Testis (tissue), 2 donors: ENCODE measurements at regions not wholly inside any gene's neighbourhood (a gene's known extent, or its start where the extent isn't known, plus 50 kb on each side); places are given as distances from the start of the nearest gene placed in this dataset.

Experiments
- DNase-seq: peaks from one replicate; pipeline ENCODE4 v3.0.0-alpha.2; 2019
- H3K27ac ChIP-seq, 2 donors: fragments of 200-600 bp; sonication (generic); one replicate each; pipeline ENCODE4 v1.5.1; 2019
- H3K27me3 ChIP-seq: fragments of 200-600 bp; sonication (generic); one replicate; pipeline ENCODE4 v1.5.1; 2019
- H3K36me3 ChIP-seq: fragments of 200-600 bp; sonication (generic); one replicate; pipeline ENCODE4 v1.5.1; 2017; ENCODE audit warnings: low read depth; ENCODE audit errors: missing control alignments
- H3K4me1 ChIP-seq: fragments of 200-600 bp; sonication (generic); one replicate; pipeline ENCODE4 v1.5.1; 2019
- H3K4me3 ChIP-seq, 2 donors: fragments of 200-600 bp; sonication (generic); one replicate each; pipeline ENCODE4 v1.5.1; 2017 to 2019
- H3K9me3 ChIP-seq: fragments of 200-600 bp; sonication (generic); one replicate; pipeline ENCODE4 v1.5.1; 2017
- POLR2A ChIP-seq: fragments of 450-650 bp; IDR thresholded peaks from one replicate; pipeline ENCODE4 v1.6.1; 2017; ENCODE audit warnings: antibody characterized with exemption, mild to moderate bottlenecking, moderate library complexity
- WGBS, 2 donors: methylation state at CpG; one replicate each; pipeline ENCODE4 v1.1.5; 2018; 5-methylcytosine and 5-hydroxymethylcytosine counted together
- intact Hi-C: fragments of 100-400 bp; cut with DNase I; formaldehyde crosslinking; loops from one replicate; pipeline ENCODE4 v1.15.1; 2023; ENCODE audit warnings: low total_unique reads
- TF ChIP-seq, protein P1 (sequence below), 3 experiments: fragments of 450-650 bp in 2 of 3; fragments of 200-600 bp in 1 of 3; sonication (generic) in 1 of 3; IDR thresholded peaks; one replicate each; pipeline ENCODE4 v1.5.1; 2016 to 2019; ENCODE audit warnings: antibody characterized with exemption in 3 of 3, mild to moderate bottlenecking in 2 of 3, moderate library complexity in 1 of 3

DNA sequence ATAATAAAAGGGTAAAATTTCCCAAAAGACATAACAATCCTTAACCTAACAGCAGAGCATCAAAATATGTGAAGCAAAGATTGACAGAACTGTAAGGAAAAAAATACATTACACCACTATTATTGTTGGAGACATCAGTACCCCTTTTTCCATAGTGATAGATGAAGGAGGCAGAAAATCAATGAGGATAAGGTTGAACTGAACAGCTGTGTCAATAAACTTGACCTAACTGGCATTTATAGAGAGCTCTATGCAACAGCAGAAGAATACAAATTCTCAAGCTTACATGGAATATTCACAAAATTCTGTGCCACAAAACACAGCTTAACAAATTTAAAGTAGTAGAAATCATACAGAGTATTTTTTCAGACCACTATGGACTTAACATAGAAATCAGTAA is 195.0 kb upstream of the ELAC2 start:
- intact Hi-C loops = no loop called here
- no peak overlapping the region for H3K4me3 ChIP-seq

DNA sequence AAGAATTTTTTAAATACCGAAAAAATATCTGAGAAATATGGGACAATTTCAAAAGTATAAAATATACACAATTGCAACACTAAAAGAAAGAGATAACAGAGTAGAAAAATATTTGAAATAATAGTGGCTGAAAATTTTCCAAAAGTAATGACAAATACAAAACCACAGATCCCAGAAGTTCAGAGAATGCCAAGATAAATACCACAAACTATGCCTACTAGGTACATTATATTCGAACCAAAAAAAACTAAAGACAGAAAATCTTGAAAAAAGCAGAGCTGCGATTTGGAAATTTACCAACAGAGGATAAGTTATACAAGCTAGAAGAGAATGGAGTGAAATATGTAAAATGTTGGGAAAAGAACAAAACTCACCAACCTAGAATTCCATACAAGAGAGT is 191.3 kb upstream of the ELAC2 start:
- 78 to 89% methylated on average over 3 of the region's 3 CpGs for WGBS, 2 donors
- Histone ChIP-seq H3K27ac (no peak overlapping the region), H3K27me3 (no peaks in the 10 kb centered on the region), H3K4me1 (no peaks in the 10 kb centered on the region), H3K9me3 (no peaks in the 10 kb centered on the region), H3K4me3 (no peak overlapping the region), H3K36me3 (no peaks in the 10 kb centered on the region)
- DNase-seq = no peak
- intact Hi-C loops = no loop called here
- TF ChIP-seq POLR2A = no peak
- TF ChIP-seq, protein P1, sequence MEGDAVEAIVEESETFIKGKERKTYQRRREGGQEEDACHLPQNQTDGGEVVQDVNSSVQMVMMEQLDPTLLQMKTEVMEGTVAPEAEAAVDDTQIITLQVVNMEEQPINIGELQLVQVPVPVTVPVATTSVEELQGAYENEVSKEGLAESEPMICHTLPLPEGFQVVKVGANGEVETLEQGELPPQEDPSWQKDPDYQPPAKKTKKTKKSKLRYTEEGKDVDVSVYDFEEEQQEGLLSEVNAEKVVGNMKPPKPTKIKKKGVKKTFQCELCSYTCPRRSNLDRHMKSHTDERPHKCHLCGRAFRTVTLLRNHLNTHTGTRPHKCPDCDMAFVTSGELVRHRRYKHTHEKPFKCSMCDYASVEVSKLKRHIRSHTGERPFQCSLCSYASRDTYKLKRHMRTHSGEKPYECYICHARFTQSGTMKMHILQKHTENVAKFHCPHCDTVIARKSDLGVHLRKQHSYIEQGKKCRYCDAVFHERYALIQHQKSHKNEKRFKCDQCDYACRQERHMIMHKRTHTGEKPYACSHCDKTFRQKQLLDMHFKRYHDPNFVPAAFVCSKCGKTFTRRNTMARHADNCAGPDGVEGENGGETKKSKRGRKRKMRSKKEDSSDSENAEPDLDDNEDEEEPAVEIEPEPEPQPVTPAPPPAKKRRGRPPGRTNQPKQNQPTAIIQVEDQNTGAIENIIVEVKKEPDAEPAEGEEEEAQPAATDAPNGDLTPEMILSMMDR (IDR thresholded peaks at IDR 0.05) = no peak

More for the DNA sequence above, 195.0 kb upstream of the ELAC2 start:
- Histone ChIP-seq H3K36me3 (no peaks in the 10 kb centered on the region), H3K27ac (no peak overlapping the region), H3K4me1 (no peaks in the 10 kb centered on the region), H3K9me3 (no peaks in the 10 kb centered on the region), H3K27me3 (no peaks in the 10 kb centered on the region)
- no peak for DNase-seq
- TF ChIP-seq POLR2A = no peak
- TF ChIP-seq, protein P1 (IDR thresholded peaks at IDR 0.05) = no peak

DNA sequence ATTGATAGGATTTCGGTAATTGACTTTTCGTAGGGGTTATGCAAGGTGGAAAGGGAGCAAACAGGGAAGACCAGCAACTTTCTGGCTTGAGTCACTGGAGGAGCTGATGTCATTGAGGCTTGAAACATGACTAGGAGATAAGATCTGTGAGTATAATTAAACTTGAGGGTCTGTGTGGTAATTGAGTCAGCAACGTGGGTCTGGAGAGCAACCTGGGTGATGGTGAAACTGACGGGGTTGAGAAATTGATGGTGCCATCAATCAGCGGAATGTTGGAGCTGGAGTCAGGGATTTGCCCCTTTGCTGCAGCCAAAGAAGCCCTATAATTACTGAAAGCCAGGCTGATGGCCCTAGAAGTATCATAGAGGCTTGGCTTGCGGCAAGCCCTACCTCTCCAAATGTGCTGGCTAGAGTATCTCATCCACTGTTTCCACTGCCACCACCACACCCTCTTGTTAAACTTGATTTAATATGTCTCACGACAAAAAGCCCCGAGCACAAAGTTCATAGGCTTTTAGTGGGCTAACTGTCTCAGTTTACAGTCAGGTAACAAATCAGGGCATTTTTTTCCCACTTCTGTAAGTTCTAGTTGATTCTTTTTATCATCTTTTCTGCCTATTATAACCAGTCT is 186.9 kb upstream of the ELAC2 start:
- intact Hi-C loops = no loop called here
- TF ChIP-seq, protein P1 (IDR thresholded peaks at IDR 0.05) = no peak
- no peak for TF ChIP-seq POLR2A

GRCh38 chr17:13202835-13203234 is 185.0 kb upstream of the ELAC2 start:
- WGBS, 2 donors = 94 to 97% methylated on average over 2 of the region's 2 CpGs
- TF ChIP-seq POLR2A = no peak
- TF ChIP-seq, protein P1 (IDR thresholded peaks at IDR 0.05) = no peak
- no peak overlapping the region for H3K27ac ChIP-seq
- no peaks in the 10 kb centered on the region for H3K27me3 ChIP-seq
- H3K36me3 ChIP-seq = no peaks in the 10 kb centered on the region
- H3K4me3 ChIP-seq = no peak overlapping the region
- intact Hi-C loops = no loop called here
- H3K4me1 ChIP-seq = no peaks in the 10 kb centered on the region
- H3K9me3 ChIP-seq = no peaks in the 10 kb centered on the region
- DNase-seq = no peak

More for the DNA sequence above, 186.9 kb upstream of the ELAC2 start:
- no peak overlapping the region for H3K4me3 ChIP-seq
- WGBS, 2 donors = 62 to 63% methylated on average over 8 of the region's 8 CpGs
- H3K27me3 ChIP-seq = no peaks in the 10 kb centered on the region
- DNase-seq = no peak
- no peaks in the 10 kb centered on the region for H3K36me3 ChIP-seq
- H3K27ac ChIP-seq = no peak overlapping the region
- H3K9me3 ChIP-seq = no peaks in the 10 kb centered on the region
- no peaks in the 10 kb centered on the region for H3K4me1 ChIP-seq

GRCh38 chr17:13200671-13201070 is 182.8 kb upstream of the ELAC2 start:
- Histone ChIP-seq H3K36me3 (no peaks in the 10 kb centered on the region), H3K4me3 (no peak overlapping the region), H3K9me3 (no peaks in the 10 kb centered on the region), H3K27me3 (no peaks in the 10 kb centered on the region), H3K27ac (no peak overlapping the region), H3K4me1 (no peaks in the 10 kb centered on the region)
- TF ChIP-seq POLR2A = no peak
- TF ChIP-seq, protein P1 (IDR thresholded peaks at IDR 0.05) = no peak
- WGBS, 2 donors = 47 to 79% methylated on average over 1 of the region's 1 CpG
- DNase-seq = no peak
- intact Hi-C loops = no loop called here
